NCI-H2227 (cell line): ENCODE measurements at regions not wholly inside any gene's neighbourhood (a gene's known extent, or its start where the extent isn't known, plus 50 kb on each side); places are given as distances from the start of the nearest gene placed in this dataset.

Experiments used
- DNase-seq: peaks from one replicate; lab custom pipeline; 2025; ENCODE audit not compliant: unreplicated experiment; lab: John Stamatoyannopoulos, UW

- DNase-seq, result no peak
These were observed 132.4 kb upstream of the ST6GAL2 start for GRCh38 chr2:107018366-107018765.

GRCh38 chr2:107020392-107020791 is 134.4 kb upstream of the ST6GAL2 start:
- DNase-seq, result no peak

GRCh38 chr2:107024269-107024668 is 138.3 kb upstream of the ST6GAL2 start:
- no peak for DNase-seq

- DNase-seq, result no peak
These were observed 139.4 kb upstream of the ST6GAL2 start for GRCh38 chr2:107025291-107025857.

GRCh38 chr2:107025869-107026380 is 140.0 kb upstream of the ST6GAL2 start:
- DNase-seq, result no peak

- no peak for DNase-seq
These were observed 141.2 kb upstream of the ST6GAL2 start for GRCh38 chr2:107027205-107027604.

- DNase-seq, result no peak
These were observed 141.8 kb upstream of the ST6GAL2 start for GRCh38 chr2:107027810-107028209.

- DNase-seq, result no peak
These were observed 142.7 kb upstream of the ST6GAL2 start for GRCh38 chr2:107028661-107029060.

- no peak for DNase-seq
These were observed 150.3 kb upstream of the ST6GAL2 start for GRCh38 chr2:107036293-107036692.

GRCh38 chr2:107062173-107062572 is 176.2 kb upstream of the ST6GAL2 start:
- DNase-seq, result no peak

GRCh38 chr2:107062599-107063220 is 176.7 kb upstream of the ST6GAL2 start:
- no peak for DNase-seq

- DNase-seq, result no peak
These were observed 177.3 kb upstream of the ST6GAL2 start for GRCh38 chr2:107063228-107063627.

GRCh38 chr2:107064750-107065149 is 178.8 kb upstream of the ST6GAL2 start:
- no peak for DNase-seq

GRCh38 chr2:107068069-107068916 is 182.3 kb upstream of the ST6GAL2 start:
- DNase-seq, result no peak

GRCh38 chr2:107069890-107070289 is 183.9 kb upstream of the ST6GAL2 start:
- no peak for DNase-seq

GRCh38 chr2:107072150-107072940 is 186.4 kb upstream of the ST6GAL2 start:
- DNase-seq, result no peak

- DNase-seq, result no peak
These were observed 192.6 kb upstream of the ST6GAL2 start for GRCh38 chr2:107078584-107078983.

GRCh38 chr2:107086497-107086896 is 200.5 kb upstream of the ST6GAL2 start:
- no peak for DNase-seq

- no peak for DNase-seq
These were observed 202.2 kb upstream of the ST6GAL2 start for GRCh38 chr2:107088156-107088555.

- no peak for DNase-seq
These were observed 205.3 kb upstream of the ST6GAL2 start for GRCh38 chr2:107091163-107091864.
